Neural cell (in vitro differentiated cells): ENCODE measurements at regions not wholly inside any gene's neighbourhood (a gene's known extent, or its start where the extent isn't known, plus 50 kb on each side); places are given as distances from the start of the nearest gene placed in this dataset.

Experiments
- H2AFZ ChIP-seq: fragments of 200-600, 300-800 bp; sonication (generic), shearing (Covaris generic); 2 replicates; pipeline ENCODE4 v1.6.0; 2014; ENCODE audit warnings: low read depth, mild to moderate bottlenecking, antibody characterized with exemption, low read length, moderate library complexity
- H3F3A ChIP-seq: fragments of 200-600 bp; shearing (Covaris generic); 2 replicates; pipeline ENCODE4 v1.6.1; 2016; ENCODE audit warnings: mild to moderate bottlenecking, moderate library complexity, mixed read lengths, antibody characterized with exemption, low read length; ENCODE audit not compliant: insufficient read depth, poor library complexity, severe bottlenecking
- H3K27ac ChIP-seq: fragments of 200-600, 300-800 bp; sonication (generic), shearing (Covaris generic); 2 replicates; pipeline ENCODE4 v1.5.1; 2014; ENCODE audit warnings: mild to moderate bottlenecking, low read length, moderate library complexity
- H3K27me3 ChIP-seq: fragments of 300-800, 200-600 bp; sonication (generic), shearing (Covaris generic); 2 replicates; pipeline ENCODE4 v1.6.0; 2014; ENCODE audit warnings: mild to moderate bottlenecking, low read depth, low read length, moderate library complexity; ENCODE audit not compliant: insufficient read depth
- H3K36me3 ChIP-seq: fragments of 300-800, 200-600 bp; sonication (generic), shearing (Covaris generic); 2 replicates; pipeline ENCODE4 v1.5.1; 2014; ENCODE audit warnings: mild to moderate bottlenecking, antibody characterized with exemption, low read length, moderate library complexity; ENCODE audit not compliant: insufficient read depth
- H3K4me2 ChIP-seq: fragments of 300-800, 200-600 bp; sonication (generic), shearing (Covaris generic); 2 replicates; pipeline ENCODE4 v1.6.0; 2014; ENCODE audit warnings: mild to moderate bottlenecking, low read length
- H3K4me3 ChIP-seq: fragments of 300-800, 200-600 bp; sonication (generic), shearing (Covaris generic); 2 replicates; pipeline ENCODE4 v1.5.1; 2014; ENCODE audit warnings: mild to moderate bottlenecking, low read length, moderate library complexity
- H3K79me2 ChIP-seq: fragments of 200-600 bp; shearing (Covaris generic); replicated peaks from 2 replicates; pipeline ENCODE4 v1.6.0; 2014; ENCODE audit warnings: mild to moderate bottlenecking, low read length, moderate library complexity; ENCODE audit not compliant: insufficient read depth
- H3K9ac ChIP-seq: fragments of 300-800, 200-600 bp; sonication (generic), shearing (Covaris generic); 2 replicates; pipeline ENCODE4 v1.6.1; 2016; ENCODE audit warnings: mild to moderate bottlenecking, low read length, mixed read lengths
- H3K9me2 ChIP-seq: fragments of 200-600 bp; shearing (Covaris generic); 2 replicates; pipeline ENCODE4 v1.6.1; 2016; ENCODE audit warnings: mild to moderate bottlenecking, low read length, mixed read lengths; ENCODE audit not compliant: insufficient read depth
- H3K9me3 ChIP-seq: fragments of 200-600, 300-800 bp; sonication (generic), shearing (Covaris generic); 2 replicates; pipeline ENCODE4 v1.6.1; 2016; ENCODE audit warnings: mild to moderate bottlenecking, mixed run types, low read length, moderate library complexity, mixed read lengths
- H4K20me1 ChIP-seq: fragments of 200-600 bp; shearing (Covaris generic); 2 replicates; pipeline ENCODE4 v1.6.1; 2016; ENCODE audit warnings: mild to moderate bottlenecking, mixed run types; ENCODE audit not compliant: insufficient read depth
- CTCF ChIP-seq: fragments of 450-650 bp; IDR thresholded peaks from 2 replicates; pipeline ENCODE4 v1.5.1; 2014; ENCODE audit warnings: antibody characterized with exemption, mild to moderate bottlenecking, moderate library complexity; ENCODE audit not compliant: poor library complexity, severe bottlenecking
- EP300 ChIP-seq: fragments of 450-650 bp; conservative IDR thresholded peaks from 2 replicates; pipeline ENCODE4 v1.6.1; 2014; ENCODE audit warnings: antibody characterized with exemption, mild to moderate bottlenecking, moderate library complexity; ENCODE audit not compliant: poor library complexity, severe bottlenecking
- EZH2 ChIP-seq: fragments of 200-600, 300-800 bp; shearing (Covaris generic), sonication (generic); IDR thresholded peaks from 2 replicates; pipeline ENCODE4 v1.6.1; 2014; ENCODE audit warnings: antibody characterized with exemption, low read length, borderline replicate concordance, mild to moderate bottlenecking; ENCODE audit not compliant: insufficient read depth, poor library complexity, severe bottlenecking
- MXI1 ChIP-seq: fragments of 450-650 bp; conservative IDR thresholded peaks from 2 replicates; pipeline ENCODE4 v1.6.1; 2014; ENCODE audit warnings: antibody characterized with exemption, mild to moderate bottlenecking; ENCODE audit not compliant: poor library complexity, severe bottlenecking
- POLR2AphosphoS5 ChIP-seq: IDR thresholded peaks from 2 replicates; pipeline ENCODE4 v1.6.1; 2012
- RAD21 ChIP-seq: fragments of 450-650 bp; conservative IDR thresholded peaks from 2 replicates; pipeline ENCODE4 v1.6.1; 2014; ENCODE audit warnings: antibody characterized with exemption, mild to moderate bottlenecking, moderate library complexity
- REST ChIP-seq: IDR thresholded peaks from 2 replicates; pipeline ENCODE4 v1.6.1; 2012; ENCODE audit warnings: borderline replicate concordance
- SMC3 ChIP-seq: fragments of 450-650 bp; conservative IDR thresholded peaks from 2 replicates; pipeline ENCODE4 v1.6.1; 2014; ENCODE audit warnings: antibody characterized with exemption, mild to moderate bottlenecking, moderate library complexity; ENCODE audit not compliant: poor library complexity
- TAF1 ChIP-seq: IDR thresholded peaks from 2 replicates; pipeline ENCODE4 v1.6.1; 2012; ENCODE audit warnings: low read depth

DNA sequence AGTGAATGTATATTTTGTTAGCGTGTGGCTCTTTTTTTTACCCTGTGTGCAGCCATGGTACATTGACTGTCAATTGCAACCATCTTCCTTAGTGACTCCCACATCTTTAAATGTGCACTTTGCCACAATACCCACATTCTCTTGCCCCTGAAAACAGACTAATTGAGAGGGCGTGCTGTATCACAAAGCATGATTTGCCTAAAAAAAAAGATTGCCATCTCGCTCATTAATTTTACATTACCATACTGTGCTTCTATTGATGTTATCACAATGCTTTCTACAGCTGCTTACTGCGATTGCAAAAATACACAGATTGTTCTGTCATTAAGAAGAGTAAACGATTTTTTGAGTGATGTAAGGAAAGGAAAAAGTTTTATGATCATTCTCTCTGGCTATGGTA is 613.1 kb upstream of the NRP1 start:
- Histone ChIP-seq H3K9ac (no peak overlapping the region), H3F3A (no peaks in the 10 kb centered on the region), H3K79me2 (no peaks in the 10 kb centered on the region), H3K27ac (no peak overlapping the region), H3K9me2 (no peaks in the 10 kb centered on the region), H3K4me3 (no peak overlapping the region), H3K27me3 (no peaks in the 10 kb centered on the region), H2AFZ (no peak overlapping the region), H3K4me2 (no peak overlapping the region), H3K36me3 (no peaks in the 10 kb centered on the region), H4K20me1 (no peaks in the 10 kb centered on the region), H3K9me3 (no peaks in the 10 kb centered on the region)
- TF ChIP-seq TAF1, result no peak
- no peak for TF ChIP-seq EZH2
- TF ChIP-seq MXI1, result no peak
- no peak for TF ChIP-seq SMC3
- TF ChIP-seq EP300, result no peak
- no peak for TF ChIP-seq RAD21
- no peak for TF ChIP-seq POLR2AphosphoS5
- TF ChIP-seq REST, result no peak
- TF ChIP-seq CTCF, result no peak

GRCh38 chr10:33945051-33945450 is 610.6 kb upstream of the NRP1 start:
- Histone ChIP-seq H2AFZ (no peak overlapping the region), H3K9me2 (no peaks in the 10 kb centered on the region), H4K20me1 (no peaks in the 10 kb centered on the region), H3K79me2 (no peaks in the 10 kb centered on the region), H3K27me3 (no peaks in the 10 kb centered on the region), H3K9ac (no peak overlapping the region), H3F3A (no peaks in the 10 kb centered on the region), H3K4me2 (no peak overlapping the region), H3K27ac (no peak overlapping the region), H3K4me3 (no peak overlapping the region), H3K9me3 (no peaks in the 10 kb centered on the region), H3K36me3 (no peaks in the 10 kb centered on the region)
- no peak for TF ChIP-seq TAF1
- no peak for TF ChIP-seq MXI1
- TF ChIP-seq EP300, result no peak
- TF ChIP-seq RAD21, result no peak
- TF ChIP-seq POLR2AphosphoS5, result no peak
- no peak for TF ChIP-seq EZH2
- TF ChIP-seq CTCF, result no peak
- no peak for TF ChIP-seq SMC3
- TF ChIP-seq REST, result no peak
